ENCODE measurements at regions not wholly inside any gene's neighbourhood (a gene's known extent, or its start where the extent isn't known, plus 50 kb on each side); places are given as distances from the start of the nearest gene placed in this dataset.
"Not testable (repeated sequence)": the region's sequence is repeated elsewhere in the genome, so short reads cannot be mapped to it uniquely, and the experiment has no call there.

DNA sequence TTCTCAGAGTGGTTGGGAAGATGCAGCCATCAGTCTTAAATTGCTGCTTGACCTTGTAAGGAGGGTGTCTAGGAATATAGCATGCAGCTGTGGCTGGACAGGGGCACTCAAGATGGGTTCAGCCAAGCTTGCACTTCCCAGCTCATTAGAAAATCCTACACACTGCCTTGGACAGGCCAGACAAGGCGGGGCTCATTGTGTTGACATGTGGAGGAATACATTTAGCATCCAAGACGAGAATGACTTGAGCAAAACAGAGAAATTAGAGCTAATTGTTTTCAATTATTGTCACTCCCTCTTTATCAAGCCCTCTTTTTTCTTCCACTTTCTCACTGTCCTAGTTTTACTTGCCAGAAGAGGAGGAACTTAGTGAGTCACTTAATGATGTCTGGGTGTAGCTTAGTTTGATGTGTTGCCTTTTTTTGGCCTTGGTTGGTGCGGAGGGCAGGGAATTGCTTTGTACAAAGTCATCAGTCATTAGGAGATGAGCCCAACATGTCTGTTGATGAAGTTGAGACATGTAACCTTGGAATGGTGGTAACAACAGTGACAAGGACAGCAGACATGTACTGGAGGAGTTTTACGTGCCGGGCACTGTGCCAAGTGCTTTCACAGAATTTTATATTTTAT lies 1219.3 kb upstream of the WWC1 start:
- no peaks in the 10 kb centered on the region for H3K27me3 ChIP-seq
- TF ChIP-seq, protein P1, sequence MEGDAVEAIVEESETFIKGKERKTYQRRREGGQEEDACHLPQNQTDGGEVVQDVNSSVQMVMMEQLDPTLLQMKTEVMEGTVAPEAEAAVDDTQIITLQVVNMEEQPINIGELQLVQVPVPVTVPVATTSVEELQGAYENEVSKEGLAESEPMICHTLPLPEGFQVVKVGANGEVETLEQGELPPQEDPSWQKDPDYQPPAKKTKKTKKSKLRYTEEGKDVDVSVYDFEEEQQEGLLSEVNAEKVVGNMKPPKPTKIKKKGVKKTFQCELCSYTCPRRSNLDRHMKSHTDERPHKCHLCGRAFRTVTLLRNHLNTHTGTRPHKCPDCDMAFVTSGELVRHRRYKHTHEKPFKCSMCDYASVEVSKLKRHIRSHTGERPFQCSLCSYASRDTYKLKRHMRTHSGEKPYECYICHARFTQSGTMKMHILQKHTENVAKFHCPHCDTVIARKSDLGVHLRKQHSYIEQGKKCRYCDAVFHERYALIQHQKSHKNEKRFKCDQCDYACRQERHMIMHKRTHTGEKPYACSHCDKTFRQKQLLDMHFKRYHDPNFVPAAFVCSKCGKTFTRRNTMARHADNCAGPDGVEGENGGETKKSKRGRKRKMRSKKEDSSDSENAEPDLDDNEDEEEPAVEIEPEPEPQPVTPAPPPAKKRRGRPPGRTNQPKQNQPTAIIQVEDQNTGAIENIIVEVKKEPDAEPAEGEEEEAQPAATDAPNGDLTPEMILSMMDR (IDR thresholded peaks at IDR 0.05), result no peak
- H3K4me1 ChIP-seq, result no peaks in the 10 kb centered on the region
- no peak for DNase-seq
- intact Hi-C loops (cut with DNase I; ENCODE audit: low total_unique reads), result no loop called here
- H3K4me3 ChIP-seq, result no peak overlapping the region
- H3K36me3 ChIP-seq, result no peaks in the 10 kb centered on the region
- H3K9me3 ChIP-seq, result no peaks in the 10 kb centered on the region
- no peak overlapping the region for H3K27ac ChIP-seq

GRCh38 chr5:167081561-167081960 lies 1209.9 kb upstream of the WWC1 start:
- intact Hi-C loops (cut with DNase I; ENCODE audit: low total_unique reads), result no loop called here

GRCh38 chr5:167096816-167097215 lies 1194.6 kb upstream of the WWC1 start:
- intact Hi-C loops (cut with DNase I; ENCODE audit: low total_unique reads), result no loop called here
- Histone ChIP-seq H3K27me3 (no peaks in the 10 kb centered on the region), H3K4me3 (no peak overlapping the region), H3K9me3 (no peaks in the 10 kb centered on the region), H3K36me3 (no peaks in the 10 kb centered on the region), H3K4me1 (no peaks in the 10 kb centered on the region), H3K27ac (no peak overlapping the region)
- TF ChIP-seq, protein P1 (IDR thresholded peaks at IDR 0.05), result no peak
- no peak for DNase-seq

More at GRCh38 chr5:167081561-167081960, 1209.9 kb upstream of the WWC1 start:
- TF ChIP-seq, protein P1 (IDR thresholded peaks at IDR 0.05), result no peak
- DNase-seq, result no peak
- H3K9me3 ChIP-seq, result no peaks in the 10 kb centered on the region
- H3K27ac ChIP-seq, result no peak overlapping the region
- H3K36me3 ChIP-seq, result no peaks in the 10 kb centered on the region
- no peaks in the 10 kb centered on the region for H3K4me1 ChIP-seq
- no peaks in the 10 kb centered on the region for H3K27me3 ChIP-seq
- H3K4me3 ChIP-seq, result no peak overlapping the region

GRCh38 chr5:167104351-167104750 lies 1187.1 kb upstream of the WWC1 start:
- H3K9me3 ChIP-seq, result no peaks in the 10 kb centered on the region
- H3K27ac ChIP-seq, result no peak overlapping the region
- TF ChIP-seq, protein P1 (IDR thresholded peaks at IDR 0.05), result no peak
- no peaks in the 10 kb centered on the region for H3K4me1 ChIP-seq
- no peak overlapping the region for H3K4me3 ChIP-seq
- no peaks in the 10 kb centered on the region for H3K27me3 ChIP-seq
- DNase-seq, result no peak
- intact Hi-C loops (cut with DNase I; ENCODE audit: low total_unique reads), result no loop called here
- H3K36me3 ChIP-seq, result no peaks in the 10 kb centered on the region

DNA sequence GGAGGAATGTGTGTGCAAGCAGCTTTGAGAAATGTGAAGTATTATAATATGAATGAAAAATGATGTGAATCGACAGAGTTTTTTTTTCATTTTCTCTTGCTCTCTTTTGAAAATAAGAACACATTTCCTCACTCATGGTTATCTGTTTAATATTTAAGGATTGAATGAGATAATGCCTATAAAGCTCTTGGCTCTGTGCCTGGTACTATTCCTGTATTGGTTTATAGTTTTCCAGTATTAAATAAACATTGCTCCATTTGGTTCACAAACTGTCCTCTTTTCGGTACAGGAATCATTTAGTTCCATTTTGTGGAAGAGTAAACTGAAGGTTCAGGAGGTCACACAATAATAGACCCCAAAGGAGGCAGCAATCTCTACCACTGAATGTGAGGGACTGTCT lies 1185.5 kb upstream of the WWC1 start:
- no peaks in the 10 kb centered on the region for H3K4me1 ChIP-seq
- TF ChIP-seq, protein P1 (IDR thresholded peaks at IDR 0.05), result no peak
- no peaks in the 10 kb centered on the region for H3K27me3 ChIP-seq
- intact Hi-C loops (cut with DNase I; ENCODE audit: low total_unique reads), result no loop called here
- no peak overlapping the region for H3K4me3 ChIP-seq
- H3K9me3 ChIP-seq, result no peaks in the 10 kb centered on the region
- H3K36me3 ChIP-seq, result no peaks in the 10 kb centered on the region
- DNase-seq, result no peak
- no peak overlapping the region for H3K27ac ChIP-seq

GRCh38 chr5:167107684-167108083 lies 1183.8 kb upstream of the WWC1 start:
- H3K27ac ChIP-seq, result no peak overlapping the region
- H3K4me1 ChIP-seq, result no peaks in the 10 kb centered on the region
- H3K36me3 ChIP-seq, result no peaks in the 10 kb centered on the region
- H3K4me3 ChIP-seq, result no peak overlapping the region
- no peak for DNase-seq
- intact Hi-C loops (cut with DNase I; ENCODE audit: low total_unique reads), result no loop called here
- H3K27me3 ChIP-seq, result no peaks in the 10 kb centered on the region
- TF ChIP-seq, protein P1 (IDR thresholded peaks at IDR 0.05), result no peak
- H3K9me3 ChIP-seq, result no peaks in the 10 kb centered on the region

GRCh38 chr5:167108266-167108665 lies 1183.2 kb upstream of the WWC1 start:
- H3K9me3 ChIP-seq; DNase-seq; H3K27me3 ChIP-seq; intact Hi-C loops (cut with DNase I; ENCODE audit: low total_unique reads); H3K27ac ChIP-seq; H3K4me3 ChIP-seq; H3K4me1 ChIP-seq; H3K36me3 ChIP-seq: not testable (repeated sequence)

Measured in tibial artery (tissue), 4 donors.